K562 (cell line): ENCODE measurements at regions not wholly inside any gene's neighbourhood (a gene's known extent, or its start where the extent isn't known, plus 50 kb on each side); places are given as distances from the start of the nearest gene placed in this dataset.

Source experiments
- ATAC-seq: fragments of 200-7000 bp; cut with Tn5 transposase; 3 replicates; pipeline ENCODE4 v1.9.1; 2020; ENCODE audit warnings: moderate library complexity
- BruUV-seq: library from RNA; stranded (reverse); fragments of 400-500 nt; replicated peaks from 2 replicates; lab custom pipeline; 2021; lab: Mats Ljungman, UMichigan
- CTCF ChIA-PET: fragments of 300-600 bp; formaldehyde crosslinking; extraction: SDS; loops from one replicate; lab custom pipeline; 2021; ENCODE audit warnings: low intra/inter-chr PET ratio; lab: Yijun Ruan, JAX
- POLR2A ChIA-PET: fragments of 300-600, 350-650 bp; sonication (Branson Sonifier 250); formaldehyde crosslinking; extraction: SDS; loops from one replicate; lab custom pipeline; 2021; ENCODE audit warnings: antibody characterized with exemption, inconsistent platforms; lab: Yijun Ruan, JAX
- DNase-seq, 4 experiments: peaks; one replicate each; pipeline versions ENCODE4 v3.0.0 to v3.0.0-alpha.2; 2011 to 2018; ENCODE audit warnings: low spot score in 3 of 4, mixed read lengths in 3 of 4; ENCODE audit errors: extremely low read depth in 1 of 4
- FAIRE-seq: peaks from 2 replicates; lab custom pipeline; 2011; peaks lifted over from hg19 to GRCh38; lab: Jason Lieb, UNC
- H2AFZ ChIP-seq: 2 replicates; pipeline ENCODE4 v1.6.0; 2011; ENCODE audit warnings: low read depth, low read length, control low read depth, inconsistent platforms
- H3K27ac ChIP-seq: fragments of 200-600 bp; 3 replicates; pipeline ENCODE4 v1.8.0; 2011; ENCODE audit warnings: low read depth, mild to moderate bottlenecking, control low read depth, inconsistent platforms, low read length, moderate library complexity, mixed read lengths; ENCODE audit errors: extremely low read depth
- H3K27me3 ChIP-seq, 2 experiments: fragments of 300-600 bp in 1 of 2; 2 replicates in 1 of 2; 3 replicates in 1 of 2; pipeline versions ENCODE4 v1.6.0 to v1.8.0; 2011; ENCODE audit warnings: inconsistent platforms in 2 of 2, low read length in 2 of 2, mild to moderate bottlenecking in 1 of 2, mixed read lengths in 1 of 2, moderate library complexity in 1 of 2; ENCODE audit not compliant: control insufficient read depth in 2 of 2, insufficient read depth in 2 of 2
- H3K36me3 ChIP-seq: fragments of 300-600 bp; 3 replicates; pipeline ENCODE4 v1.8.0; 2011; ENCODE audit warnings: mild to moderate bottlenecking, low read length, inconsistent platforms; ENCODE audit not compliant: control insufficient read depth, insufficient read depth
- H3K4me1 ChIP-seq, 2 experiments: fragments of 200-600 bp in 1 of 2; replicated peaks in 1 of 2; 2 replicates in 1 of 2; 3 replicates in 1 of 2; pipeline versions ENCODE4 v1.5.1 to v1.8.0; 2011; ENCODE audit warnings: inconsistent platforms in 2 of 2, low read length in 2 of 2, mild to moderate bottlenecking in 1 of 2, mixed read lengths in 1 of 2, moderate library complexity in 1 of 2; ENCODE audit not compliant: control insufficient read depth in 2 of 2, insufficient read depth in 2 of 2
- H3K4me2 ChIP-seq: 2 replicates; pipeline ENCODE4 v1.6.1; 2011; ENCODE audit warnings: low read length, control low read depth, inconsistent platforms, mixed read lengths; ENCODE audit not compliant: insufficient read depth
- H3K4me3 ChIP-seq: fragments of 200-600 bp; sonication (generic), shearing (Covaris generic); 2 replicates; pipeline ENCODE4 v1.5.1; 2016; ENCODE audit warnings: control low read depth, inconsistent platforms
- H3K79me2 ChIP-seq: fragments of 200-600 bp; 3 replicates; pipeline ENCODE4 v1.8.0; 2011; ENCODE audit warnings: low read length, inconsistent platforms; ENCODE audit not compliant: control insufficient read depth, insufficient read depth
- H3K9ac ChIP-seq, 2 experiments: 2 replicates each; pipeline versions ENCODE4 v1.6.0 to v1.6.1; 2011; ENCODE audit warnings: low read depth in 2 of 2, low read length in 2 of 2, control low read depth in 1 of 2, inconsistent platforms in 1 of 2, mild to moderate bottlenecking in 1 of 2, mixed read lengths in 1 of 2; ENCODE audit not compliant: insufficient read depth in 1 of 2
- H3K9me1 ChIP-seq: one replicate; pipeline ENCODE4 v1.6.0; 2011; ENCODE audit warnings: inconsistent platforms, mild to moderate bottlenecking, low read length, moderate library complexity; ENCODE audit not compliant: control insufficient read depth, insufficient read depth
- H3K9me3 ChIP-seq: replicated peaks from 2 replicates; pipeline ENCODE4 v1.5.1; 2011; ENCODE audit warnings: low read depth, low read length, inconsistent platforms; ENCODE audit not compliant: control insufficient read depth, insufficient read depth
- H4K20me1 ChIP-seq: replicated peaks from 2 replicates; pipeline ENCODE4 v1.6.1; 2011; ENCODE audit warnings: low read length, inconsistent platforms, mixed read lengths; ENCODE audit not compliant: control insufficient read depth, insufficient read depth
- ATF4 ChIP-seq: fragments of 450-650 bp; formaldehyde crosslinking; IDR thresholded peaks from 2 replicates; pipeline ENCODE4 v1.4.0; 2022; ENCODE audit warnings: mild to moderate bottlenecking, moderate library complexity
- BRD9 ChIP-seq: fragments of 450-650 bp; IDR thresholded peaks from 2 replicates; pipeline ENCODE4 v1.6.1; 2018; ENCODE audit warnings: low read depth; ENCODE audit not compliant: partially characterized antibody
- CBFA2T3 ChIP-seq: fragments of 450-650 bp; IDR thresholded peaks from 2 replicates; pipeline ENCODE4 v1.6.1; 2017
- CGGBP1 ChIP-seq: fragments of 250-450 bp; sonication (Bioruptor Pico); IDR thresholded peaks from 2 replicates; pipeline ENCODE4 v1.9.0; 2021; ENCODE audit warnings: mild to moderate bottlenecking
- CXXC5 ChIP-seq: fragments of 250-450 bp; sonication (Bioruptor Pico); IDR thresholded peaks from 2 replicates; pipeline ENCODE4 v1.8.0; 2022; ENCODE audit warnings: inconsistent platforms, mild to moderate bottlenecking, moderate library complexity
- HLTF ChIP-seq: fragments of 450-650 bp; IDR thresholded peaks from 2 replicates; pipeline ENCODE4 v1.6.1; 2016
- KAT2B ChIP-seq: IDR thresholded peaks from one replicate; pipeline ENCODE4 v1.6.1; 2012; ENCODE audit warnings: low read depth, mild to moderate bottlenecking, control low read depth, inconsistent platforms, low read length, moderate library complexity
- POU5F1 ChIP-seq: fragments of 150-350 bp; IDR thresholded peaks from 2 replicates; pipeline ENCODE4 v1.6.1; 2014; ENCODE audit warnings: borderline replicate concordance, low read length, low read depth, mild to moderate bottlenecking; ENCODE audit not compliant: partially characterized antibody
- THAP7 ChIP-seq: fragments of 250-450 bp; sonication (Bioruptor Pico); IDR thresholded peaks from 2 replicates; pipeline ENCODE4 v1.5.0; 2021
- USF2 ChIP-seq: sonication (generic); formaldehyde crosslinking; IDR thresholded peaks from 2 replicates; pipeline ENCODE4 v1.5.0; 2020; ENCODE audit warnings: missing genetic modification reagents
- ZBTB43 ChIP-seq: sonication (generic); formaldehyde crosslinking; IDR thresholded peaks from 2 replicates; pipeline ENCODE4 v1.8.0; 2023; ENCODE audit warnings: mild to moderate bottlenecking, missing genetic modification reagents
- ZKSCAN3 ChIP-seq: fragments of 250-450 bp; sonication (Bioruptor Pico); IDR thresholded peaks from 2 replicates; pipeline ENCODE4 v1.4.0; 2020
- ZNF12 ChIP-seq: sonication (generic); formaldehyde crosslinking; IDR thresholded peaks from 2 replicates; pipeline ENCODE4 v1.4.0; 2020; ENCODE audit warnings: mild to moderate bottlenecking, missing genetic modification reagents
- ZNF124 ChIP-seq: sonication (generic); formaldehyde crosslinking; IDR thresholded peaks from 2 replicates; pipeline ENCODE4 v1.8.1; 2022; ENCODE audit warnings: missing genetic modification reagents
- ZNF354B ChIP-seq: fragments of 250-450 bp; sonication (Bioruptor Pico); IDR thresholded peaks from 2 replicates; pipeline ENCODE4 v1.4.0; 2020
- WGBS: fragments of 100-300 bp; shearing (Covaris generic); methylation state at CpG from one replicate; pipeline ENCODE4 v1.1.6; 2016; ENCODE audit warnings: low coverage, mixed read lengths; ENCODE audit not compliant: insufficient coverage; ENCODE audit errors: missing lambda C conversion rate; 5-methylcytosine and 5-hydroxymethylcytosine counted together
- in situ Hi-C: fragments of 300-500 bp; cut with MboI; formaldehyde crosslinking; loops from 4 replicates; pipeline ENCODE4 v1.15.0; 2018; ENCODE audit warnings: inconsistent platforms, mixed read lengths
- intact Hi-C: fragments of 100-400 bp; cut with micrococcal nuclease; formaldehyde crosslinking; loops from 2 replicates; pipeline ENCODE4 v1.14.2; 2022

GRCh38 chr11:87778357-87778756 lies 396.9 kb downstream of the RAB38 start:
- H3K9me3 ChIP-seq: no peaks in the 10 kb centered on the region
- H3K27ac ChIP-seq: no peak overlapping the region
- ChIA-PET POLR2A (no interaction called here), CTCF (no interaction called here)
- H3K9ac ChIP-seq: no peak overlapping the region
- no TSS peak for BruUV-seq
- WGBS: 16% methylated on average over 2 of the region's 2 CpGs
- no peaks in the 10 kb centered on the region for H3K79me2 ChIP-seq
- H3K9me1 ChIP-seq: no peaks in the 10 kb centered on the region
- DNase-seq (no peak), ATAC-seq (no peak), FAIRE-seq (no peak)
- H3K4me3 ChIP-seq: no peak overlapping the region
- no peaks in the 10 kb centered on the region for H4K20me1 ChIP-seq
- intact Hi-C loops (no loop called here), in situ Hi-C loops (no loop called here)
- H3K4me2 ChIP-seq: no peak overlapping the region
- H2AFZ ChIP-seq: no peak overlapping the region
- H3K36me3 ChIP-seq: no peaks in the 10 kb centered on the region
- no peaks in the 10 kb centered on the region for H3K27me3 ChIP-seq
- TF ChIP-seq KAT2B (no peak), CBFA2T3 (no peak), THAP7 (CRISPR knock-in tag) (no peak), HLTF (no peak), ZNF354B (CRISPR knock-in tag) (no peak)
- no peaks in the 10 kb centered on the region for H3K4me1 ChIP-seq

- intact Hi-C loops: no loop called here
- no peak for DNase-seq
- in situ Hi-C loops: no loop called here
- no peak for ATAC-seq
- BruUV-seq: no TSS peak
- Histone ChIP-seq H3K4me1 (no peaks in the 10 kb centered on the region), H3K36me3 (no peaks in the 10 kb centered on the region), H2AFZ (no peak overlapping the region), H3K9me1 (no peaks in the 10 kb centered on the region), H3K27me3 (no peaks in the 10 kb centered on the region), H3K4me3 (no peak overlapping the region), H3K27ac (no peak overlapping the region), H3K9me3 (no peaks in the 10 kb centered on the region; the same call in 1 of the 2 replicates), H3K9ac (no peak overlapping the region), H3K4me2 (no peak overlapping the region), H4K20me1 (no peaks in the 10 kb centered on the region), H3K79me2 (no peaks in the 10 kb centered on the region)
- WGBS: 0% methylated on average over 1 of the region's 1 CpG
- ChIA-PET POLR2A (no interaction called here), CTCF (no interaction called here)
- no peak for FAIRE-seq
- no peak for TF ChIP-seq USF2
- TF ChIP-seq CXXC5 (CRISPR knock-in tag): no peak
- TF ChIP-seq ZNF12: no peak
- no peak for TF ChIP-seq ZNF124 (CRISPR knock-in tag)
- no peak for TF ChIP-seq ATF4 (CRISPR knock-in tag)
- no peak for TF ChIP-seq POU5F1
- no peak for TF ChIP-seq CGGBP1 (CRISPR knock-in tag)
- TF ChIP-seq ZKSCAN3 (CRISPR knock-in tag): no peak
- TF ChIP-seq ZBTB43 (CRISPR knock-in tag): no peak
- no peak for TF ChIP-seq BRD9
These were observed 400.2 kb downstream of the RAB38 start for GRCh38 chr11:87775036-87775435.
